ENCODE measurements at regions not wholly inside any gene's neighbourhood (a gene's known extent, or its start where the extent isn't known, plus 50 kb on each side); places are given as distances from the start of the nearest gene placed in this dataset.

DNA sequence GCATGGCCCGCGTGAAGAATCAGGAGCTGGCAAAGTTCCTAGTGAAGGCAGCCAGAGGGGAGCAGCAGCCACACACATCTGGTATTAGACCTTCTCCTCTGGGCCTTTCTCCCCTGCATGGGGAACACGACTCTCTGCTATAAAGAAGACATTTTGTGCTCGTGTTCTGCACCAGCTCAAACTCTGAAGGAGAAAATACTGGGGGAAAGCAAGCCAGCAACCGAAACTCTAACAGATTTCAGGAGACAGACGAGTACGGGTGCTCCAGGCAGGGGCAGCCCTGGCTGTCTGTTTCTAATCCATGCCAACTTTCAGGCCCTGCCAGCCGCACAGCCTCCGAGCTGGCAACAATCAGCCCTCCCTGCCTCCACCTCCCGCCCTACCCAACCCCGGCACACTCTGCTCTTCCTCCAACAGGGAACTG lies 296.3 kb downstream of the BRD1 start:
- no peak for TF ChIP-seq POLR2A (IDR thresholded peaks at IDR 0.05; ENCODE audit: low read depth, low read length)
- TF ChIP-seq TAF1 (IDR thresholded peaks at IDR 0.05; ENCODE audit: low read depth, low read length): no peak

All from GM12891 (cell line).